ENCODE measurements at regions not wholly inside any gene's neighbourhood (a gene's known extent, or its start where the extent isn't known, plus 50 kb on each side); places are given as distances from the start of the nearest gene placed in this dataset.

DNA sequence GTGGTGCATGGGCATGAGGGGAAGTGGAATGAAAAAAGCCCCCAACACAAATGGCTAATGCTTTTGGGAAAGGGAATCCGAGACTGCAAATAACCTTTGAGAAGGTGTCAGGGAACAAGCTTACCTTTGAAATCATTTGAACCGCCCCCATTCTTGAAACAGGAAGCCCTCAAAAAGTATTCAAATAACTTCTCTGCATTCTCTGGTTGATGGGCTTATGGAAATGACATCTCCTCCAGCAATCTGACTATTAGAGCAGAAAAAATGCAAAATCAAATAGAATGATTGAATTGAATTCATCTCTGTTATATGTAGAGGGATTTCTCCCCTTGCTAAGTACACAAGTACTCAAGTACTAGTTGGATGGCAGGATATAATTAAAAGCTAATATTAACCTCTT is 409.9 kb downstream of the TMEM135 start:
- no peak for TF ChIP-seq CTCF (IDR thresholded peaks at IDR 0.05; ENCODE audit: extremely low read depth, missing control alignments)
- DNase-seq (ENCODE audit: low spot score) = no peak

DNA sequence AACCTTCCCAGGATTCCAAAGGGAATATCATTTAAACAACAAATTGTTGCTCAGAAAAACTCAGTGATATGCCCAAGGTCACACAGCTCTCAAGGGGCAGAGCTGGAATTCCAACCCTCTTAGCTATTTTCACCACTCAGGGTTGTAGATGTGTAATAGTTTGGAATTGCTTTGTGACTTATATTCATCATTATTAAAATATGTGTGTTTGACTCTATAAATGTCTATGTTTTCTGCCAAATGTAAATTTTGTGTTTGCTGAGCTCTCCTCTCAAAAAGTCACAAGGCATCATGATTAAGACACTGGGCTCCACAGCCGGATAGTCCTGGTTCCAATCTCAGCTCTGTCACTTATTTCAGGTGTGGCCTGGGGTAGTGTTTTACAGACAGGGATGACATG is 407.3 kb downstream of the TMEM135 start:
- TF ChIP-seq CTCF (IDR thresholded peaks at IDR 0.05; ENCODE audit: extremely low read depth, missing control alignments) = no peak
- no peak for DNase-seq (ENCODE audit: low spot score)

DNA sequence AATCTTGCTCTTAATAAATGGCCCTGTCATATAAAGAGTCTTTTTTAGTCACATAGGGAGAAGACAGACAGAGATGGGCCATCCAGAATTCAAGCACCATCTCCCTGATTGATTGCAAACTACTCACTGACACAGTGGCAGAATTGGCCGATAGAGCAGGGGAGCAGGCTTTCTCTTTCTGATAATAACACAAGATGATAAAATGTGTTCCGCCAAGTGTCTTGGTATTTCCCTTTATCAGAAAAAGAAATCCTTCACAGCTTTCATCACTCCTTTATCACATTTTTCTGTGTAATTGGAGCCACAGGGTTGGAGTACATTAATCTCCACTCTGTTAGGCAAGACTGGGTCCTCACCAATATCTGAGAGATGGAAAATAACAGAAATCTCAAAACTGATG is 406.0 kb downstream of the TMEM135 start:
- DNase-seq (ENCODE audit: low spot score) = no peak
- TF ChIP-seq CTCF (IDR thresholded peaks at IDR 0.05; ENCODE audit: extremely low read depth, missing control alignments) = no peak

DNA sequence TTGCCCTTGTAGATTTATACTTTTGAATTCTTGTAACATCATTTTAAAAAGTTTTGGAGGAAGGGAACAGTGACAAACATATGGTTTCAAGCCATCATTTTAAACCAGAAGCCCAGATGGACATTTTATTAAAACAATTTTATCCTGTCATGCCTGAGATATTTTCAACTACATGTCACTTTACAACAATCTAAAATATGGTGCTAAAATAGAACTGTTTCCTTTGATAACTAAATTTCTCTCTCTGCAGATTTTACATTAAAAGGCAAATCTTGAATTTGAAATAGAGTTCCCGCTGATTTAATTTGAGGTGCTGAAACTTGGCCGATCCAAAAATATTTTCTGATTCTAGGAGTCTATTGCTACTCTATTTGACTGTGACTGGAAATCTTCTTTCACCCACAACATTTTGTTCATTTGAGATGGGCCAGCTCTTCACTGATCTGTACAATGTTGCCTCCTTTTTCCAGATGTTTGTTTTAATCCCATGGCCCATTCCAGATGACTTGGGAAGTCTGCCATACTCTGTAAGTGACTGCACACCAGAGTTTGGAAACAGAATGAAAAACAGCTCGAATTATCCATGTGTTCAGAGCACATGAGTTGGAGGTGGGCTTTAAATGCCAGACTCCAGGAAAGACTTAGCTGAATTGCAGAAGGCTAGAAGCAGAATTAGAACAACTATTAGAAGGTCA is 402.5 kb downstream of the TMEM135 start:
- no peak for TF ChIP-seq CTCF (IDR thresholded peaks at IDR 0.05; ENCODE audit: extremely low read depth, missing control alignments)
- no peak for DNase-seq (ENCODE audit: low spot score)

DNA sequence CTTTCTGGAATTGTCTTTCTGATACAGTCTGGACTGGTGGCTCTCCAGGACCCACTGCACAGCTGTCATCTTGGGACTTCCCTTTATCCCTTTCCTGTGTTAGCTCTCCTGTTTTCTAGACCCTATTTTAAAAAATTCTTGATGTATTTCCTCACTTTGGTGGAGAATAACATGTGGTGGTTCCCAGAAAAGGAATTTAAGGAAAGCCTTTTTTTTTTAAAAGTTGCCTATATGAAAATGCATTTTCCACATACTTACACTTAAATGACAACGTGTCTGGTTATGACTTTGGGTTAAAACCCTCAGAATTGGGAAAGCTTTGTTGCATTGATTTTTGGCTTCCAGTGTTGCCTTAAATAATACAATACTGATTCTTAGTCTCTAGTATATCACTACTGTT is 400.7 kb downstream of the TMEM135 start:
- no peak for TF ChIP-seq CTCF (IDR thresholded peaks at IDR 0.05; ENCODE audit: extremely low read depth, missing control alignments)
- DNase-seq (ENCODE audit: low spot score) = no peak

- DNase-seq (ENCODE audit: low spot score) = no peak
- no peak for TF ChIP-seq CTCF (IDR thresholded peaks at IDR 0.05; ENCODE audit: extremely low read depth, missing control alignments)
Measured at GRCh38 chr11:87437844-87438223, 400.1 kb downstream of the TMEM135 start.

GRCh38 chr11:87437133-87437843 is 399.6 kb downstream of the TMEM135 start:
- TF ChIP-seq CTCF (IDR thresholded peaks at IDR 0.05; ENCODE audit: extremely low read depth, missing control alignments) = no peak
- no peak for DNase-seq (ENCODE audit: low spot score)

All from GM20000 (cell line).